HCT116 (cell line): ENCODE measurements at regions not wholly inside any gene's neighbourhood (a gene's known extent, or its start where the extent isn't known, plus 50 kb on each side); places are given as distances from the start of the nearest gene placed in this dataset.

Experiments used
- CEBPB ChIP-seq: IDR thresholded peaks from 2 replicates; pipeline ENCODE4 v1.6.1; 2012; ENCODE audit warnings: low read depth
- CTCF ChIP-seq, 3 experiments: fragments of 200-600 bp in 1 of 3; sonication (generic) in 1 of 3; IDR thresholded peaks in 2 of 3; conservative IDR thresholded peaks in 1 of 3; 2 replicates each; pipeline ENCODE4 v1.5.1; 2012 to 2017; ENCODE audit warnings: low read depth in 2 of 3, low read length in 2 of 3, antibody characterized with exemption in 1 of 3, borderline replicate concordance in 1 of 3, control low read depth in 1 of 3, mild to moderate bottlenecking in 1 of 3, mixed read lengths in 1 of 3, mixed run types in 1 of 3, moderate library complexity in 1 of 3; ENCODE audit not compliant: insufficient read depth in 1 of 3
- EZH2 ChIP-seq: fragments of 200-600 bp; sonication (generic); IDR thresholded peaks from 2 replicates; pipeline ENCODE4 v1.6.1; 2017; ENCODE audit warnings: antibody characterized with exemption, mixed run types
- FOSL1 ChIP-seq: IDR thresholded peaks from 2 replicates; pipeline ENCODE4 v1.6.1; 2012; ENCODE audit warnings: low read depth
- POLR2A ChIP-seq: IDR thresholded peaks from 2 replicates; pipeline ENCODE4 v1.7.0; 2011; ENCODE audit warnings: borderline replicate concordance; ENCODE audit not compliant: insufficient read depth, insufficient read length; ENCODE audit errors: extremely low read depth
- POLR2AphosphoS5 ChIP-seq: IDR thresholded peaks from 2 replicates; pipeline ENCODE4 v1.6.1; 2011; ENCODE audit warnings: mild to moderate bottlenecking, low read depth, low read length, moderate library complexity
- RAD21 ChIP-seq: IDR thresholded peaks from 2 replicates; pipeline ENCODE4 v1.6.1; 2012; ENCODE audit warnings: low read depth, mild to moderate bottlenecking
- SIN3A ChIP-seq: IDR thresholded peaks from 2 replicates; pipeline ENCODE4 v1.6.1; 2012; ENCODE audit warnings: low read depth
- SP1 ChIP-seq: IDR thresholded peaks from 2 replicates; pipeline ENCODE4 v1.6.1; 2012; ENCODE audit warnings: low read depth
- YY1 ChIP-seq: IDR thresholded peaks from 2 replicates; pipeline ENCODE4 v1.6.1; 2011; ENCODE audit warnings: low read length, low read depth, moderate library complexity, mild to moderate bottlenecking; ENCODE audit not compliant: insufficient replicate concordance; ENCODE audit errors: extremely low read depth
- ZBTB33 ChIP-seq: IDR thresholded peaks from 2 replicates; pipeline ENCODE4 v1.6.1; 2011; ENCODE audit warnings: mild to moderate bottlenecking, low read length, moderate library complexity; ENCODE audit not compliant: insufficient replicate concordance; ENCODE audit errors: extremely low read depth
- ZFX ChIP-seq: fragments of 450-650 bp; IDR thresholded peaks from 2 replicates; pipeline ENCODE4 v1.6.1; 2017

GRCh38 chr3:26118165-26118564, 328.3 kb downstream of the OXSM start:
- TF ChIP-seq CTCF (IDR thresholded peaks at IDR 0.05 in 2 of 3, conservative IDR thresholded peaks at IDR 0.05 in 1 of 3; ENCODE audit: borderline replicate concordance in 1 of 3, insufficient read depth in 1 of 3, low read depth in 2 of 3, low read length in 2 of 3) (peak in 1 of 3 experiments; percentile 38; a peak in 2 of 6 replicates), FOSL1 (no peak), CEBPB (no peak), RAD21 (no peak), POLR2A (no peak), EZH2 (no peak), ZFX (no peak), YY1 (no peak), SP1 (no peak), POLR2AphosphoS5 (no peak), ZBTB33 (no peak), SIN3A (no peak)
